H1 (cell line): ENCODE measurements at regions not wholly inside any gene's neighbourhood (a gene's known extent, or its start where the extent isn't known, plus 50 kb on each side); places are given as distances from the start of the nearest gene placed in this dataset.

ENCODE experiments used
- CTCF ChIA-PET: fragments of 300-600 bp; sonication (Branson Sonifier 250); formaldehyde crosslinking; loops from one replicate; lab custom pipeline; 2021; ENCODE audit not compliant: partially characterized antibody; lab: Charles Lee
- POLR2A ChIA-PET: fragments of 300-600 bp; sonication (Branson Sonifier 250); formaldehyde crosslinking; loops from one replicate; lab custom pipeline; 2021; ENCODE audit warnings: inconsistent platforms; ENCODE audit not compliant: partially characterized antibody; lab: Charles Lee
- DNase-seq, 2 experiments: peaks; one replicate each; pipeline versions ENCODE4 v3.0.0 to v3.0.0-alpha.2; 2010 to 2022; ENCODE audit warnings: low spot score in 2 of 2, low read depth in 1 of 2, mixed read lengths in 1 of 2
- FAIRE-seq: peaks from 2 replicates; lab custom pipeline; 2011; peaks lifted over from hg19 to GRCh38; lab: Jason Lieb, UNC
- H2AFZ ChIP-seq: 2 replicates; pipeline ENCODE4 v1.8.1; 2012; ENCODE audit warnings: low read length, inconsistent platforms
- H2AK5ac ChIP-seq: 2 replicates; pipeline ENCODE4 v1.6.1; 2013; ENCODE audit warnings: low read depth, low read length
- H2BK120ac ChIP-seq: replicated peaks from 2 replicates; pipeline ENCODE3; 2013; ENCODE audit warnings: low read depth, low read length, inconsistent platforms
- H2BK12ac ChIP-seq: 2 replicates; pipeline ENCODE4 v1.6.1; 2013; ENCODE audit warnings: low read depth, low read length
- H2BK15ac ChIP-seq: 2 replicates; pipeline ENCODE4 v1.6.1; 2013; ENCODE audit warnings: low read length
- H2BK20ac ChIP-seq: 2 replicates; pipeline ENCODE4 v1.6.1; 2013; ENCODE audit warnings: low read length
- H2BK5ac ChIP-seq: 2 replicates; pipeline ENCODE4 v1.6.1; 2013; ENCODE audit warnings: low read depth, low read length
- H3K14ac ChIP-seq: 2 replicates; pipeline ENCODE4 v1.6.1; 2013; ENCODE audit warnings: inconsistent platforms; ENCODE audit not compliant: insufficient read length
- H3K18ac ChIP-seq: 2 replicates; pipeline ENCODE4 v1.6.1; 2013; ENCODE audit warnings: low read length; ENCODE audit errors: extremely low read depth
- H3K23ac ChIP-seq: 2 replicates; pipeline ENCODE4 v1.6.1; 2013; ENCODE audit warnings: inconsistent platforms; ENCODE audit not compliant: insufficient read length
- H3K23me2 ChIP-seq: 2 replicates; pipeline ENCODE4 v1.6.1; 2013; ENCODE audit warnings: low read depth, low read length
- H3K27ac ChIP-seq: 2 replicates; pipeline ENCODE4 v1.6.1; 2011; ENCODE audit warnings: low read depth, low read length, inconsistent platforms
- H3K27me3 ChIP-seq, 4 experiments: replicated peaks in 1 of 4; 1 replicate in 1 of 4; 2 replicates in 3 of 4; pipeline versions ENCODE4 v1.6.1 to v1.8.1; 2011 to 2013; ENCODE audit warnings: low read length in 3 of 4, mild to moderate bottlenecking in 3 of 4, inconsistent platforms in 2 of 4, mixed read lengths in 2 of 4, moderate library complexity in 1 of 4; ENCODE audit not compliant: control insufficient read depth in 3 of 4, insufficient read depth in 3 of 4; ENCODE audit errors: extremely low read depth in 1 of 4
- H3K36me3 ChIP-seq, 4 experiments: 2 replicates each; pipeline versions ENCODE4 v1.6.1 to v1.8.1; 2011 to 2013; ENCODE audit warnings: mild to moderate bottlenecking in 4 of 4, low read length in 3 of 4, moderate library complexity in 2 of 4, control low read depth in 1 of 4, inconsistent platforms in 1 of 4; ENCODE audit not compliant: insufficient read depth in 4 of 4, control insufficient read depth in 2 of 4
- H3K4ac ChIP-seq: replicated peaks from 2 replicates; pipeline ENCODE3; 2013; ENCODE audit warnings: low read length, low read depth, mixed read lengths, inconsistent platforms; ENCODE audit not compliant: insufficient read length
- H3K4me1 ChIP-seq, 4 experiments: replicated peaks in 1 of 4; 1 replicate in 1 of 4; 2 replicates in 3 of 4; pipeline versions ENCODE4 v1.6.1 to v1.8.1; 2011 to 2013; ENCODE audit warnings: low read length in 3 of 4, inconsistent platforms in 2 of 4, mixed read lengths in 1 of 4; ENCODE audit not compliant: insufficient read depth in 4 of 4, control insufficient read depth in 3 of 4
- H3K4me2 ChIP-seq, 2 experiments: 2 replicates each; pipeline versions ENCODE4 v1.6.1 to v1.8.1; 2011 to 2013; ENCODE audit warnings: low read depth in 2 of 2, low read length in 2 of 2, control low read depth in 1 of 2, inconsistent platforms in 1 of 2, mild to moderate bottlenecking in 1 of 2; ENCODE audit not compliant: insufficient read depth in 1 of 2
- H3K4me3 ChIP-seq, 4 experiments: fragments of 200-600, 300-600 bp in 1 of 4; sonication (generic), shearing (Covaris generic), sonication (Bioruptor Twin) in 1 of 4; 2 replicates each; pipeline versions ENCODE4 v1.5.1 to v1.8.1; 2011 to 2016; ENCODE audit warnings: low read length in 4 of 4, low read depth in 3 of 4, control low read depth in 2 of 4, inconsistent platforms in 2 of 4, mild to moderate bottlenecking in 2 of 4, mixed read lengths in 1 of 4, moderate library complexity in 1 of 4; ENCODE audit not compliant: insufficient read depth in 2 of 4; ENCODE audit errors: extremely low read depth in 1 of 4
- H3K56ac ChIP-seq: replicated peaks from 2 replicates; pipeline ENCODE3; 2013; ENCODE audit warnings: low read depth, mild to moderate bottlenecking, mixed read lengths, low read length, inconsistent platforms; ENCODE audit not compliant: insufficient read length
- H3K79me1 ChIP-seq: 2 replicates; pipeline ENCODE4 v1.6.1; 2013; ENCODE audit warnings: low read depth, low read length, control low read depth
- H3K79me2 ChIP-seq, 2 experiments: 2 replicates each; pipeline versions ENCODE4 v1.6.1 to v1.8.1; 2012 to 2013; ENCODE audit warnings: low read length in 2 of 2, mild to moderate bottlenecking in 2 of 2, inconsistent platforms in 1 of 2; ENCODE audit not compliant: insufficient read depth in 2 of 2, control insufficient read depth in 1 of 2
- H3K9ac ChIP-seq, 4 experiments: replicated peaks in 1 of 4; 1 replicate in 1 of 4; 2 replicates in 3 of 4; pipeline versions ENCODE4 v1.6.1 to v1.8.1; 2011 to 2013; ENCODE audit warnings: low read depth in 3 of 4, low read length in 3 of 4, control low read depth in 2 of 4, mild to moderate bottlenecking in 2 of 4, moderate library complexity in 2 of 4, inconsistent platforms in 1 of 4; ENCODE audit errors: extremely low read depth in 1 of 4
- H3K9me3 ChIP-seq, 2 experiments: 2 replicates each; pipeline versions ENCODE4 v1.6.1 to v1.8.1; 2012 to 2013; ENCODE audit warnings: mild to moderate bottlenecking in 2 of 2, moderate library complexity in 2 of 2, control low read depth in 1 of 2, inconsistent platforms in 1 of 2, low read depth in 1 of 2, low read length in 1 of 2, mixed read lengths in 1 of 2; ENCODE audit not compliant: insufficient read depth in 2 of 2
- H4K20me1 ChIP-seq, 2 experiments: replicated peaks in 1 of 2; 2 replicates each; pipeline versions ENCODE3 to v1.8.1; 2011 to 2013; ENCODE audit warnings: inconsistent platforms in 2 of 2, low read length in 2 of 2, mild to moderate bottlenecking in 1 of 2; ENCODE audit not compliant: insufficient read depth in 2 of 2, control insufficient read depth in 1 of 2
- H4K5ac ChIP-seq: 2 replicates; pipeline ENCODE4 v1.6.1; 2013; ENCODE audit warnings: low read length, low read depth, mixed read lengths, inconsistent platforms; ENCODE audit not compliant: insufficient read length
- H4K8ac ChIP-seq: 2 replicates; pipeline ENCODE4 v1.8.0; 2013; ENCODE audit warnings: mild to moderate bottlenecking, moderate library complexity, low read length, inconsistent platforms; ENCODE audit not compliant: insufficient read depth; ENCODE audit errors: extremely low read depth
- H4K91ac ChIP-seq: replicated peaks from 2 replicates; pipeline ENCODE3; 2013; ENCODE audit warnings: low read length, mixed read lengths, inconsistent platforms; ENCODE audit not compliant: insufficient read length
- CEBPB ChIP-seq: IDR thresholded peaks from 2 replicates; pipeline ENCODE4 v1.6.1; 2012; ENCODE audit warnings: low read depth, low read length
- CHD1 ChIP-seq: IDR thresholded peaks from 2 replicates; pipeline ENCODE4 v1.6.1; 2012; ENCODE audit warnings: low read depth, low read length, improper control_type of control experiment
- CHD2 ChIP-seq: IDR thresholded peaks from 2 replicates; pipeline ENCODE4 v1.6.1; 2012; ENCODE audit warnings: low read length, improper control_type of control experiment
- EZH2 ChIP-seq: fragments of 200-600 bp; sonication (generic); IDR thresholded peaks from 2 replicates; pipeline ENCODE4 v1.7.1; 2012; ENCODE audit warnings: low read depth, mild to moderate bottlenecking, moderate library complexity, low read length, inconsistent platforms; ENCODE audit not compliant: severe bottlenecking
- HDAC2 ChIP-seq, 2 experiments: fragments of 300-600 bp in 1 of 2; sonication (generic) in 1 of 2; IDR thresholded peaks; 2 replicates each; pipeline ENCODE4 v1.6.1; 2011 to 2012; ENCODE audit warnings: low read depth in 2 of 2, low read length in 2 of 2, mild to moderate bottlenecking in 2 of 2, moderate library complexity in 2 of 2, borderline replicate concordance in 1 of 2, inconsistent platforms in 1 of 2
- HDAC6 ChIP-seq: IDR thresholded peaks from one replicate; pipeline ENCODE4 v1.7.1; 2012; ENCODE audit warnings: low read depth, mild to moderate bottlenecking, inconsistent platforms, low read length, moderate library complexity
- MAFK ChIP-seq: IDR thresholded peaks from 2 replicates; pipeline ENCODE4 v1.6.1; 2012; ENCODE audit warnings: low read depth, mild to moderate bottlenecking, improper control_type of control experiment, low read length
- MAX ChIP-seq: IDR thresholded peaks from 2 replicates; pipeline ENCODE4 v1.6.1; 2012; ENCODE audit warnings: inconsistent platforms
- NRF1 ChIP-seq: IDR thresholded peaks from 2 replicates; pipeline ENCODE4 v1.6.1; 2011; ENCODE audit warnings: mild to moderate bottlenecking, low read depth, low read length, improper control_type of control experiment
- POU5F1 ChIP-seq: IDR thresholded peaks from 2 replicates; pipeline ENCODE4 v1.6.1; 2011; ENCODE audit warnings: low read depth, mild to moderate bottlenecking, low read length, moderate library complexity
- SAP30 ChIP-seq: fragments of 300-600 bp; sonication (generic); IDR thresholded peaks from 2 replicates; pipeline ENCODE4 v1.7.1; 2012; ENCODE audit warnings: low read length, moderate library complexity, mild to moderate bottlenecking, inconsistent platforms; ENCODE audit not compliant: insufficient read depth, insufficient replicate concordance
- SIN3A ChIP-seq, 2 experiments: IDR thresholded peaks in 1 of 2; conservative IDR thresholded peaks in 1 of 2; 2 replicates each; pipeline ENCODE4 v1.6.1; 2011 to 2012; ENCODE audit warnings: low read length in 2 of 2, improper control_type of control experiment in 1 of 2, low read depth in 1 of 2, mild to moderate bottlenecking in 1 of 2
- SP2 ChIP-seq: IDR thresholded peaks from 2 replicates; pipeline ENCODE4 v1.6.1; 2012; ENCODE audit warnings: mild to moderate bottlenecking, low read length, inconsistent platforms
- SP4 ChIP-seq: IDR thresholded peaks from 2 replicates; pipeline ENCODE4 v1.6.1; 2012; ENCODE audit warnings: low read length, inconsistent platforms
- YY1 ChIP-seq: IDR thresholded peaks from 2 replicates; pipeline ENCODE4 v1.6.1; 2011; ENCODE audit warnings: low read depth, mild to moderate bottlenecking, low read length
- WGBS, 2 experiments: shearing (Covaris generic) in 1 of 2; methylation state at CpG; one replicate each; pipeline versions ENCODE4 v1.1.6 to v1.1.7; 2013 to 2015; ENCODE audit warnings: low lambda C conversion rate in 2 of 2, mixed read lengths in 2 of 2, inconsistent platforms in 1 of 2, low coverage in 1 of 2, missing lambda C conversion rate in 1 of 2; ENCODE audit not compliant: insufficient replicate concordance in 2 of 2, insufficient coverage in 1 of 2, insufficient read length in 1 of 2; ENCODE audit errors: extremely low coverage in 1 of 2, missing lambda C conversion rate in 1 of 2; 5-methylcytosine and 5-hydroxymethylcytosine counted together

GRCh38 chr5:92822183-92822582 lies 758.8 kb downstream of the NR2F1-AS1 start:
- H2AK5ac ChIP-seq = no peak overlapping the region
- no peak overlapping the region for H3K4ac ChIP-seq
- FAIRE-seq (no peak), DNase-seq (no peak)
- H4K5ac ChIP-seq = no peak overlapping the region
- H2BK5ac ChIP-seq = no peak overlapping the region
- H3K27me3 ChIP-seq = no peaks in the 10 kb centered on the region
- H3K14ac ChIP-seq = no peak overlapping the region
- 78% methylated on average over 9 of the region's 9 CpGs; no CpG with 5 or more reads in 1 of the 2 experiments for WGBS, 2 experiments
- CTCF ChIA-PET = interaction anchor here (0.6 kb wide), 1 partner anchor 244 kb away, joined by 3 read pairs; no protein-coding TSS in a partner anchor
- no peak overlapping the region for H3K4me2 ChIP-seq
- H3K27ac ChIP-seq = no peak overlapping the region
- H3K4me1 ChIP-seq = no peaks in the 10 kb centered on the region
- 0 out of 4 replicates have a peak, but pooled peaks cover 0 to 7% of the 10 kb centered on the region in 2 experiments for H3K9me3 ChIP-seq
- H4K20me1 ChIP-seq = no peaks in the 10 kb centered on the region
- H4K91ac ChIP-seq = no peak overlapping the region
- no peaks in the 10 kb centered on the region for H3K36me3 ChIP-seq
- no peak overlapping the region for H3K4me3 ChIP-seq
- no peaks in the 10 kb centered on the region for H3K23me2 ChIP-seq
- H2AFZ ChIP-seq = no peak overlapping the region
- no peak overlapping the region for H2BK15ac ChIP-seq
- no peak overlapping the region for H3K23ac ChIP-seq
- H3K9ac ChIP-seq = no peak overlapping the region
- no peaks in the 10 kb centered on the region for H3K79me1 ChIP-seq
- H4K8ac ChIP-seq = no peak overlapping the region
- no peaks in the 10 kb centered on the region for H3K79me2 ChIP-seq
- no peak overlapping the region for H2BK20ac ChIP-seq
- no peak overlapping the region for H2BK120ac ChIP-seq
- POLR2A ChIA-PET = no interaction called here
- no peak overlapping the region for H3K56ac ChIP-seq
- no peak overlapping the region for H3K18ac ChIP-seq
- H2BK12ac ChIP-seq = no peak overlapping the region
- TF ChIP-seq HDAC2 (IDR thresholded peaks at IDR 0.05; ENCODE audit: borderline replicate concordance in 1 of 2, low read depth in 2 of 2, low read length in 2 of 2) (no peak), MAX (peak; percentile 79), CEBPB (no peak), SAP30 (no peak), CHD2 (no peak), POU5F1 (0 out of 2 replicates have a peak, but pooled peaks have one; percentile 7), HDAC6 (no peak), CHD1 (no peak), SIN3A (conservative IDR thresholded peaks at IDR 0.05 in 1 of 2, IDR thresholded peaks at IDR 0.05 in 1 of 2; ENCODE audit: low read depth in 1 of 2, low read length in 2 of 2) (no peak), EZH2 (no peak), YY1 (peak; percentile 86), SP2 (no peak), SP4 (no peak), NRF1 (no peak), MAFK (no peak)
